GM12864 (cell line): ENCODE measurements at regions not wholly inside any gene's neighbourhood (a gene's known extent, or its start where the extent isn't known, plus 50 kb on each side); places are given as distances from the start of the nearest gene placed in this dataset.

ENCODE experiments used
- DNase-seq: peaks from one replicate; pipeline ENCODE4 v3.0.0-alpha.2; 2011; ENCODE audit warnings: low read depth
- H3K4me3 ChIP-seq: 2 replicates; pipeline ENCODE4 v1.5.1; 2011; ENCODE audit warnings: mild to moderate bottlenecking, low read depth, low read length, control low read depth
- CTCF ChIP-seq: IDR thresholded peaks from 2 replicates; pipeline ENCODE4 v1.5.1; 2011; ENCODE audit warnings: low read depth, mild to moderate bottlenecking, moderate library complexity, low read length, control low read depth, inconsistent platforms; ENCODE audit errors: missing control alignments

DNA sequence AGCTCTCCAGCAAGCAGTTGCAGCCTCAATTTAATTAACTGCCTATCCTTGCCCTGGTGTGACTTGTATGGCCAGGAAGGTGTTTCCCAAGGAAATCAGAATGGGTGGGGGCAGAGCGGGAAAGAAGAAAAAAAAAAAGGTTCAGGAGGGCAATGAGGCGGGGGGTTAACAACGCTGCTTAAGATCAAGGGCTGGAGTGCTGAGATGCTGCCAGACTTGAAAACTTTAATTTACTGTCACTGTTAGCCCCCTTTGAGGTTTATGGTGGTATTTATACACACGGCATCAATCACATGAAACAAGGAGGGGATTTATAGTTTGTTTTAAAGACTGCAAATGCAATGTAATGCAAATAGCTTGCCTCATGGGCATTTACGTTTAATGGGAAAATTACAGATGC, 319.4 kb upstream of the NR2F2 start:
- TF ChIP-seq CTCF = no peak
- DNase-seq = no peak
- H3K4me3 ChIP-seq = no peak overlapping the region

GRCh38 chr15:96014939-96015338, 315.6 kb upstream of the NR2F2 start:
- no peak for TF ChIP-seq CTCF
- no peak for DNase-seq
- no peak overlapping the region for H3K4me3 ChIP-seq

- no peak for TF ChIP-seq CTCF
- H3K4me3 ChIP-seq = no peak overlapping the region
- no peak for DNase-seq
Observed at GRCh38 chr15:96019114-96019513, 311.4 kb upstream of the NR2F2 start.

- no peak for TF ChIP-seq CTCF
- DNase-seq = no peak
- no peak overlapping the region for H3K4me3 ChIP-seq
Observed at GRCh38 chr15:96020133-96020532, 310.4 kb upstream of the NR2F2 start.

- H3K4me3 ChIP-seq = no peak overlapping the region
- no peak for DNase-seq
- no peak for TF ChIP-seq CTCF
Observed at GRCh38 chr15:96020797-96021196, 309.7 kb upstream of the NR2F2 start.

DNA sequence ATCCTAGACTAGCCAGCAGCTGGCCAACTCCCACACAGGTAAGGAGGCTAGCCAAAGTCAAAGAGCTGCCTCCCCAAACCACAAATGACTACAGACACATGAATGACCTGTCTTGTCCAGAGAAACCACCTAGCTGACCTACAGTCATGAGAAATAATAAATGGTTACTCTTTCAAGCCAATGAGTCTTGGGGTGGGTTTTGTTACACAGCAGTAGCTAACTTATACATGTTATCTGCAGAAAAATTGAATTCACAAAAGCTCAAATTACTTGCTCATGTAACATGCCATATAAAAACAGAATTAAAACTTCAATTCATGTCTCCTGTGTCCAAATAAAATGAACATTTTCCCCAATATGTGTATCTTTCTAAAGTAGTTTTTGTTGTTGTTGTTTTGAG, 307.4 kb upstream of the NR2F2 start:
- no peak for DNase-seq
- no peak overlapping the region for H3K4me3 ChIP-seq
- TF ChIP-seq CTCF = no peak

- no peak overlapping the region for H3K4me3 ChIP-seq
- TF ChIP-seq CTCF = no peak
- no peak for DNase-seq
Observed at GRCh38 chr15:96027501-96027900, 303.0 kb upstream of the NR2F2 start.
